ENCODE measurements at regions not wholly inside any gene's neighbourhood (a gene's known extent, or its start where the extent isn't known, plus 50 kb on each side); places are given as distances from the start of the nearest gene placed in this dataset.

DNA sequence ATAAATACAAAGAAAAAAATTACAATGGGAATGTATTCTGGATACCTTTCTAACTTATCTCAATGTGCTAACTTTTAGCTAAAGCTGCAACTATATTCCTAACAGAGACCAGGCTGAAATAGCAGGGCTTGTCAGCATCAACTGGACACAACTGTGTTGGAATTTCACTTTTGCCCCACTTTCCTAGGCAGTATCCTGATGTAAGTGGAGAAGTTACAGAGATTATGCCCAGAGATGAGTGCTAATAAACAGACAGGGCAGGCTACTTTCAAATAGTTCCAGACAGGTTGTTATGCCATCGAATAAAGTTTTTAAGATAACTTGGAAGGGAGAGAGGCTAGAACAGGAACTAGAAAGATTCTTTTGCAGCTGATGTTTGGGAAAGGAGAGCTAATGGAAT lies 201.9 kb downstream of the KCTD12 start:
- Histone ChIP-seq H3K36me3 (no peaks in the 10 kb centered on the region), H3K9me3 (no peaks in the 10 kb centered on the region), H3K4me3 (no peak overlapping the region), H3K27me3 (no peaks in the 10 kb centered on the region), H3K27ac (no peak overlapping the region), H3K4me1 (peaks cover 0 to 5% of the 10 kb centered on the region in 2 donors)
- TF ChIP-seq, protein P1, sequence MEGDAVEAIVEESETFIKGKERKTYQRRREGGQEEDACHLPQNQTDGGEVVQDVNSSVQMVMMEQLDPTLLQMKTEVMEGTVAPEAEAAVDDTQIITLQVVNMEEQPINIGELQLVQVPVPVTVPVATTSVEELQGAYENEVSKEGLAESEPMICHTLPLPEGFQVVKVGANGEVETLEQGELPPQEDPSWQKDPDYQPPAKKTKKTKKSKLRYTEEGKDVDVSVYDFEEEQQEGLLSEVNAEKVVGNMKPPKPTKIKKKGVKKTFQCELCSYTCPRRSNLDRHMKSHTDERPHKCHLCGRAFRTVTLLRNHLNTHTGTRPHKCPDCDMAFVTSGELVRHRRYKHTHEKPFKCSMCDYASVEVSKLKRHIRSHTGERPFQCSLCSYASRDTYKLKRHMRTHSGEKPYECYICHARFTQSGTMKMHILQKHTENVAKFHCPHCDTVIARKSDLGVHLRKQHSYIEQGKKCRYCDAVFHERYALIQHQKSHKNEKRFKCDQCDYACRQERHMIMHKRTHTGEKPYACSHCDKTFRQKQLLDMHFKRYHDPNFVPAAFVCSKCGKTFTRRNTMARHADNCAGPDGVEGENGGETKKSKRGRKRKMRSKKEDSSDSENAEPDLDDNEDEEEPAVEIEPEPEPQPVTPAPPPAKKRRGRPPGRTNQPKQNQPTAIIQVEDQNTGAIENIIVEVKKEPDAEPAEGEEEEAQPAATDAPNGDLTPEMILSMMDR (IDR thresholded peaks at IDR 0.05), result no peak
- no peak for DNase-seq (ENCODE audit: low spot score)

DNA sequence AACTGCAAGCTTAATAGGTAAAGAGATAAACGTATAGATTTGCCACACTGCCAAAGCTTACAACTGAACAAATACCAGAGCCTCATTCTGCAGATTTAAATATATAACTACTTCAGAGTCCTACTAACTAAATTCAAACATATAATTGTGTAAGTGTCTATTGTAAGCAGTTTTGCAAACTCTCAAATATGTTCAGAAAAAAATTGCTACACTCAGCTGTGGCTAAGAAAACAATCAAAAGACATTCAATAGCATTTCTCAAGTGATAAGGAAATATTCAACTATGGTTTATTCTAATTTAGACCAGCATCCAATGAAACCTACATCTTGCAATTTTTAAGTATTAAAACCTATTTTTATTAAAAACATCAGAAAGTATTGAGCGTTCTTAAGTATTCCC lies 202.4 kb downstream of the KCTD12 start:
- Histone ChIP-seq H3K4me3 (no peak overlapping the region), H3K27ac (no peak overlapping the region), H3K9me3 (no peaks in the 10 kb centered on the region), H3K4me1 (peaks cover 0 to 5% of the 10 kb centered on the region in 2 donors), H3K36me3 (no peaks in the 10 kb centered on the region), H3K27me3 (no peaks in the 10 kb centered on the region)
- TF ChIP-seq, protein P1 (IDR thresholded peaks at IDR 0.05), result no peak
- no peak for DNase-seq (ENCODE audit: low spot score)

DNA sequence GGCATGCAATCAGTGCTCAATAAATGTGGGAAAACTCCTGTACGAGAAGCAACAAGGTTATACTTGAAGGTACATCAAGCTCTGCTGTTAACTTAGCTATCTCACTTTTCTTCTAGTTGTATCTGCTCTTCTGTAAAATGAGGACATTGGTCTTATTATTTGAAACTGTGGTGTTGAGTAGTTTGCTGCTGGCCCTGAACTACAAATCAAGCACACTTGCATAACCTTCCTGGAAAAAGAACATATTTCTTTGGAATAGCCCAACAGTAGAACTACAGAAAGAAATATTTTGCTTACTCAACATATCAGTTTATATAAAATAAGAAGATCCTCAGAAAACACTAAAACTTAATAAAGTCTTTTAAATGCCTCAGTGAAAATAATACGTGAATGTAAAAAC lies 203.0 kb downstream of the KCTD12 start:
- H3K36me3 ChIP-seq, result no peaks in the 10 kb centered on the region
- TF ChIP-seq, protein P1 (IDR thresholded peaks at IDR 0.05), result no peak

DNA sequence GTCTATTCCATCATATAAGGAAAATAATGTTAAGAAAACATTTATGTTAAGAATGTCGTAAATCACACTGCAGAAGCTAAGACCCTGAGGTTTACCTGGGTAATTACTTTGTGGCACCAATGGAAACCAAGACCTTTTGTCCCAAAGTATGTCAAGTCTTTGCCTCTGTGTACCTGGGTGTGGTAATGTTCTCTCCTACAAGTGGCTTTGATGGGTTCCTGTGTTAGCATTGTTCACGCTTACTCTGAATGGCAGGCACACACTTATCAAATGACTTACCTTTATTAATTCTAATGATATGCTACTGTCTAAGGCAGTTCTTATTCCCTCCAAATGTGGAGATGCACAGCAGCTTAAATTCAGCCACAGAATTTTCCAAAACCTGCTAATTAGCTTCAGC lies 206.1 kb downstream of the KCTD12 start:
- no peak for DNase-seq (ENCODE audit: low spot score)
- Histone ChIP-seq H3K4me3 (no peak overlapping the region), H3K9me3 (no peaks in the 10 kb centered on the region), H3K27me3 (no peaks in the 10 kb centered on the region), H3K36me3 (no peaks in the 10 kb centered on the region), H3K27ac (no peak overlapping the region), H3K4me1 (no peaks in the 10 kb centered on the region)
- TF ChIP-seq, protein P1 (IDR thresholded peaks at IDR 0.05), result no peak

More for the DNA sequence above, 203.0 kb downstream of the KCTD12 start:
- H3K27me3 ChIP-seq, result no peaks in the 10 kb centered on the region
- H3K4me3 ChIP-seq, result no peak overlapping the region
- H3K4me1 ChIP-seq, result peaks cover 0 to 5% of the 10 kb centered on the region in 2 donors
- H3K9me3 ChIP-seq, result no peaks in the 10 kb centered on the region
- H3K27ac ChIP-seq, result no peak overlapping the region
- no peak for DNase-seq (ENCODE audit: low spot score)

DNA sequence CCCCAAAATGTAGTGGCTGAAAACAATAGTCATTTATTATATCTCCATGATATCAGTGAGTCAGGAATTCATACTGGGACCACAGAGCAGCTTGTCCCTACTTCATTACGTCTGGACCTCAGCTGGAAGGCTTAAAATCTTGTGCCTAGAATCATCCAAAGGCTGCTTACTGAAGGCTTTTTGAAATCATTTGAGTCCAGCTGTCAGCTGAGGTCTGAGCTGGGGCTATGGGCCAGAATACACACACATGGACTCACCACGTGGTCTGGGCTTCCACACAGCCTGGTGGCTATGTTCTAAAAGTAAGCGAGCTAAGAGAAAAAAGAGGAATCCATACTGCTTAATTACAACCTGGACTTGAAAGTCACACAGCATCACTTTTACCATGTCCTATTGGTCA lies 209.2 kb downstream of the KCTD12 start:
- H3K36me3 ChIP-seq, result no peaks in the 10 kb centered on the region
- DNase-seq (ENCODE audit: low spot score), result no peak
- no peaks in the 10 kb centered on the region for H3K9me3 ChIP-seq
- H3K27me3 ChIP-seq, result no peaks in the 10 kb centered on the region
- TF ChIP-seq, protein P1 (IDR thresholded peaks at IDR 0.05), result no peak
- H3K4me3 ChIP-seq, result no peak overlapping the region
- no peaks in the 10 kb centered on the region for H3K4me1 ChIP-seq
- no peak overlapping the region for H3K27ac ChIP-seq

DNA sequence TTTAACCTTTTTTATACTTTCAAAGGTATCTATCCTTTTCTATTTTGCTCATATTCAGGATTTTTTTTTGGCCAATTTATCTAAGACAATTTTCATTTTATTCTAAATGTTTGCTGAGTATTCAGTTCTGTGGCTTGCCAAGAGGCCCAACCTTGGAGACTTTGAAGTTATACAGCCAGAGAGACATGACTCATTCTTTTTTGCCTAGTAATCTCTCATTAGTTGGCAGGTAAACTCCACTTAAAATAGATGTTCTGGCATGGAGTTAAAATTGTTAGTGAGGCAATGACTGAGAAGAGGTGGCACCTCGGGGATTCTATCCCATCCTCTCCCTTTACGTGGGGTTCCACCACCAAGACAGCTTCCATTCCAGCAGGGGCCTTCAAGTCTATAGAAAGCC lies 213.8 kb downstream of the KCTD12 start:
- H3K27ac ChIP-seq, result no peak overlapping the region
- H3K36me3 ChIP-seq, result no peaks in the 10 kb centered on the region
- H3K4me3 ChIP-seq, result no peak overlapping the region
- no peaks in the 10 kb centered on the region for H3K27me3 ChIP-seq
- no peaks in the 10 kb centered on the region for H3K4me1 ChIP-seq
- TF ChIP-seq, protein P1 (IDR thresholded peaks at IDR 0.05), result no peak
- H3K9me3 ChIP-seq, result no peaks in the 10 kb centered on the region
- no peak for DNase-seq (ENCODE audit: low spot score)

Measured in right atrium auricular region (tissue), 2 donors.